OCI-LY3 (cell line): ENCODE measurements at regions not wholly inside any gene's neighbourhood (a gene's known extent, or its start where the extent isn't known, plus 50 kb on each side); places are given as distances from the start of the nearest gene placed in this dataset.

Source experiments
- H2AFZ ChIP-seq: fragments of 200-600, 300-600 bp; shearing (Covaris generic); 2 replicates; pipeline ENCODE4 v1.6.0; 2014; ENCODE audit warnings: antibody characterized with exemption, low read depth, low read length
- H3K27ac ChIP-seq: fragments of 200-600, 300-600 bp; sonication (generic); 2 replicates; pipeline ENCODE4 v1.5.1; 2014; ENCODE audit warnings: mild to moderate bottlenecking, low read length, moderate library complexity, mixed read lengths
- H3K27me3 ChIP-seq: fragments of 200-600, 300-600 bp; sonication (generic); 2 replicates; pipeline ENCODE4 v1.6.1; 2014; ENCODE audit warnings: low read depth, low read length, mixed read lengths
- H3K36me3 ChIP-seq: fragments of 200-600, 300-600 bp; sonication (generic); replicated peaks from 2 replicates; pipeline ENCODE3; 2014; ENCODE audit warnings: low read depth, low read length, mixed read lengths
- H3K4me1 ChIP-seq: fragments of 300-600, 200-600 bp; sonication (generic); 2 replicates; pipeline ENCODE4 v1.6.1; 2014; ENCODE audit warnings: low read length, mixed read lengths
- H3K4me2 ChIP-seq: fragments of 200-600, 300-600 bp; sonication (generic); 2 replicates; pipeline ENCODE4 v1.6.1; 2014; ENCODE audit warnings: low read length, mixed read lengths
- H3K4me3 ChIP-seq: fragments of 300-600, 200-600 bp; sonication (generic); 2 replicates; pipeline ENCODE4 v1.5.1; 2014; ENCODE audit warnings: antibody characterized with exemption, mild to moderate bottlenecking, low read length, moderate library complexity
- H3K79me2 ChIP-seq: fragments of 300-600, 200-600 bp; shearing (Covaris generic); 2 replicates; pipeline ENCODE4 v1.6.1; 2014; ENCODE audit warnings: mild to moderate bottlenecking, low read length, mixed read lengths
- H3K9ac ChIP-seq: fragments of 300-600, 200-600 bp; shearing (Covaris generic); 2 replicates; pipeline ENCODE4 v1.6.0; 2014; ENCODE audit warnings: mild to moderate bottlenecking, low read length, moderate library complexity
- H3K9me3 ChIP-seq: fragments of 200-600, 300-600 bp; shearing (Covaris generic); 2 replicates; pipeline ENCODE4 v1.6.1; 2014; ENCODE audit warnings: low read length, mixed read lengths; ENCODE audit not compliant: insufficient read depth
- H4K20me1 ChIP-seq: fragments of 200-600, 300-600 bp; sonication (generic); 2 replicates; pipeline ENCODE4 v1.6.1; 2016; ENCODE audit warnings: low read length, mixed read lengths; ENCODE audit not compliant: insufficient read depth
- EZH2phosphoT487 ChIP-seq: fragments of 200-600 bp; shearing (Covaris generic); IDR thresholded peaks from 2 replicates; pipeline ENCODE4 v1.6.1; 2018; ENCODE audit warnings: antibody characterized with exemption, mixed run types, low read depth
- TF ChIP-seq, protein P1 (sequence below): fragments of 200-600, 300-600 bp; sonication (generic); IDR thresholded peaks from 2 replicates; pipeline ENCODE4 v1.5.1; 2014; ENCODE audit warnings: antibody characterized with exemption, low read length, low read depth

DNA sequence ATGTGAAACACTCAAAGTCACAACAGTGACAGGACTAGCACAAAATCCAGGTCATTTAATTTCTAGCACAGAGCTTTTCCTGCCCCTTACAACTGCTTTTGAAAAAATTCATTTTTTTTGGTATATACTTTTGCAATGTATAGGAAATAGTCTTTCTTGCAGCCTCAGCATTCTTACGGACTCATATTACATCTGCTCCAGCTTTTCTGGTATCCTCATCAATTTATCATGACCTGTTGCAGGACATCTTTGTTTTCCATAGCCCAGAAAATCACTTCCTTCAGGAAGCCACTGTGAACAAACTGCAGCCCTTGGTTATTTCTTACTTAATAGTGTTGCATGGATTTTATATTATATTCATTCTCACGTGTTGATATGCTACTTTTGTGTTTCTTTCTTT is 347.9 kb upstream of the MTPN start:
- H3K9me3 ChIP-seq: no peaks in the 10 kb centered on the region
- H3K4me2 ChIP-seq: no peak overlapping the region
- no peaks in the 10 kb centered on the region for H3K79me2 ChIP-seq
- no peaks in the 10 kb centered on the region for H3K27me3 ChIP-seq
- H3K4me1 ChIP-seq: no peaks in the 10 kb centered on the region
- H3K36me3 ChIP-seq: no peaks in the 10 kb centered on the region
- no peak overlapping the region for H3K4me3 ChIP-seq
- H3K27ac ChIP-seq: no peak overlapping the region
- H2AFZ ChIP-seq: no peak overlapping the region
- no peak for TF ChIP-seq EZH2phosphoT487
- TF ChIP-seq, protein P1, sequence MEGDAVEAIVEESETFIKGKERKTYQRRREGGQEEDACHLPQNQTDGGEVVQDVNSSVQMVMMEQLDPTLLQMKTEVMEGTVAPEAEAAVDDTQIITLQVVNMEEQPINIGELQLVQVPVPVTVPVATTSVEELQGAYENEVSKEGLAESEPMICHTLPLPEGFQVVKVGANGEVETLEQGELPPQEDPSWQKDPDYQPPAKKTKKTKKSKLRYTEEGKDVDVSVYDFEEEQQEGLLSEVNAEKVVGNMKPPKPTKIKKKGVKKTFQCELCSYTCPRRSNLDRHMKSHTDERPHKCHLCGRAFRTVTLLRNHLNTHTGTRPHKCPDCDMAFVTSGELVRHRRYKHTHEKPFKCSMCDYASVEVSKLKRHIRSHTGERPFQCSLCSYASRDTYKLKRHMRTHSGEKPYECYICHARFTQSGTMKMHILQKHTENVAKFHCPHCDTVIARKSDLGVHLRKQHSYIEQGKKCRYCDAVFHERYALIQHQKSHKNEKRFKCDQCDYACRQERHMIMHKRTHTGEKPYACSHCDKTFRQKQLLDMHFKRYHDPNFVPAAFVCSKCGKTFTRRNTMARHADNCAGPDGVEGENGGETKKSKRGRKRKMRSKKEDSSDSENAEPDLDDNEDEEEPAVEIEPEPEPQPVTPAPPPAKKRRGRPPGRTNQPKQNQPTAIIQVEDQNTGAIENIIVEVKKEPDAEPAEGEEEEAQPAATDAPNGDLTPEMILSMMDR: no peak
- H3K9ac ChIP-seq: no peak overlapping the region
- H4K20me1 ChIP-seq: no peaks in the 10 kb centered on the region

DNA sequence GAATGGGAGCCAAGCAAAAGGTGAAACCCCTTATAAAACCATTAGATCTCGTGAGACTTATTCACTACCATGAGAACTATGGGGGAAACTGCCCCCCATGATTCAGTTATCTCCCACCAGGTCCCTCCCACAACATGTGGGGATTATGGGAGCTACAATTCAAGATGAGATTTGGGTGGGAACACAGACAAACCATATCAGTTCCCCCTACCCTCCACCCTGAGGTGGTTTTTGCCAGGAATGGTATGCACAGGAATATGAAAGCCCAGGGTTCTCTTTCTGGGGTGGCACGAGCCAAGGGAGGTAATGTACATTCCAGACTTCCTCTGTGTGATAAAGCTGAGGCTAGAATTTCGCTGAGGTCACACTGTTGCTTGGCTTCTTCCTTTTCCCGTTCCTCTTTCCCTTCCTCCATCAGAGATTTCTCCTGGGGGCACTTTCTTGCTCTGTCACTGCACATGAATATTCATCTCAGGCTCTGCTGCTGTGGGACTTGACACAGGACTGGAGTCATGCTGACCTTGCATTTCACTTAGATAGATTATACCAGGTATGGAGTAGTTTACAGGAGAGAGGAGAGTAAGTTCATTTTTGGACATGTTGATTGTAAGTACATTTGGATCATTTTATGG is 347.0 kb upstream of the MTPN start:
- Histone ChIP-seq H3K36me3 (no peaks in the 10 kb centered on the region), H3K27ac (no peak overlapping the region)

GRCh38 chr7:136312592-136312991 is 335.4 kb upstream of the MTPN start:
- TF ChIP-seq, protein P1: no peak
- no peak for TF ChIP-seq EZH2phosphoT487
- H3K27ac ChIP-seq: no peak overlapping the region
- H4K20me1 ChIP-seq: no peaks in the 10 kb centered on the region
- no peaks in the 10 kb centered on the region for H3K9me3 ChIP-seq
- no peak overlapping the region for H3K4me2 ChIP-seq
- no peaks in the 10 kb centered on the region for H3K79me2 ChIP-seq
- no peaks in the 10 kb centered on the region for H3K27me3 ChIP-seq
- no peak overlapping the region for H2AFZ ChIP-seq
- no peak overlapping the region for H3K9ac ChIP-seq
- H3K36me3 ChIP-seq: no peaks in the 10 kb centered on the region
- H3K4me3 ChIP-seq: no peak overlapping the region
- H3K4me1 ChIP-seq: no peaks in the 10 kb centered on the region

More for the DNA sequence above, 347.0 kb upstream of the MTPN start:
- Histone ChIP-seq H2AFZ (no peak overlapping the region), H4K20me1 (no peaks in the 10 kb centered on the region), H3K9ac (no peak overlapping the region), H3K27me3 (no peaks in the 10 kb centered on the region), H3K4me1 (no peaks in the 10 kb centered on the region), H3K79me2 (no peaks in the 10 kb centered on the region), H3K4me3 (no peak overlapping the region), H3K4me2 (no peak overlapping the region), H3K9me3 (no peaks in the 10 kb centered on the region)
- TF ChIP-seq, protein P1: no peak
- no peak for TF ChIP-seq EZH2phosphoT487

DNA sequence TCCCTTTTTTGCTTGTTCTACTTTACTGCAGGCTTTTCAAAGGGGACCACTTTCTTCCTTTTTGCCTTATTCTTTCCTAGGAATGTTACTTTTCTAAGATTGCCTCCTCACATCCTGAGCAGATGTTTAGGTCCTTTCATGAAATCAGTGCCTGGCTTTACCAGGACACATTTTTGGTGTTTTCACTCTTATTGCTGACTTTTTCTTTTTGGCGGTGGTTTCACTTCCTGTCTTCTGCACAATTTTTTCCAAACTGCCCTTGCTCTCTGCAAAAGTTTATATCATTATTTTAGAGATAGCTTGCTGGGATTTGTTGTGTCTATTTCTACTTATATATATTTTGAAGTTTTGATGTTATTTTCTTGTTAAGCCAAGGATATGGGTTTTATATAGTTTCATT is 332.2 kb upstream of the MTPN start:
- H4K20me1 ChIP-seq: no peaks in the 10 kb centered on the region
- H3K36me3 ChIP-seq: no peaks in the 10 kb centered on the region
- H3K4me2 ChIP-seq: no peak overlapping the region
- no peak overlapping the region for H3K9ac ChIP-seq
- H2AFZ ChIP-seq: no peak overlapping the region
- H3K27ac ChIP-seq: no peak overlapping the region
- H3K27me3 ChIP-seq: no peaks in the 10 kb centered on the region
- TF ChIP-seq, protein P1: no peak
- no peak for TF ChIP-seq EZH2phosphoT487
- H3K9me3 ChIP-seq: no peaks in the 10 kb centered on the region
- H3K4me1 ChIP-seq: no peaks in the 10 kb centered on the region
- no peak overlapping the region for H3K4me3 ChIP-seq
- H3K79me2 ChIP-seq: no peaks in the 10 kb centered on the region
